Activated CD4-positive, alpha-beta T cell treated with anti-CD3 and anti-CD28 coated beads, Interleukin-2, amount 50 U/mL, for 16 hours (primary cell): ENCODE measurements at regions not wholly inside any gene's neighbourhood (a gene's known extent, or its start where the extent isn't known, plus 50 kb on each side); places are given as distances from the start of the nearest gene placed in this dataset.

Source experiments
- DNase-seq: peaks from one replicate; pipeline ENCODE4 v3.0.0-alpha.2; 2020

DNA sequence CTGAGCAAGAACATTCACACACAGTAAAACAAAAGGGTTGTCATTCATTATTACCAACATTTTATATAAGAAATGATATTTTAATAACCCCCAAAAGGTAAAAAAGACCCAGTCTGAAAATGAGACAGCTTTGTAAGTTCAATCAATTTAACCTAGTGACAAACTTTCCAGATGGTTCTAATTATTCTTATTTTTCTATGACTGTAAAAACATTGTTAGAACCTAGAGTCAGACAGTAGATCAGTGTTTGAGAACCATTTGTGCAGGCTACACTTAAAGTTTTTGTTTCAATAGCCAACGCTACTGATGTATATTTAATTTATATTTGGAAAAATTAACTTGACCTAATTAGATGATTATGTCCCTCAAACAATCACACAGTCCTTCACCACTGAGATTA is 708.4 kb upstream of the CBLB start:
- DNase-seq, result no peak

- no peak for DNase-seq
Measured at GRCh38 chr3:106578911-106579310, 710.1 kb upstream of the CBLB start.

DNA sequence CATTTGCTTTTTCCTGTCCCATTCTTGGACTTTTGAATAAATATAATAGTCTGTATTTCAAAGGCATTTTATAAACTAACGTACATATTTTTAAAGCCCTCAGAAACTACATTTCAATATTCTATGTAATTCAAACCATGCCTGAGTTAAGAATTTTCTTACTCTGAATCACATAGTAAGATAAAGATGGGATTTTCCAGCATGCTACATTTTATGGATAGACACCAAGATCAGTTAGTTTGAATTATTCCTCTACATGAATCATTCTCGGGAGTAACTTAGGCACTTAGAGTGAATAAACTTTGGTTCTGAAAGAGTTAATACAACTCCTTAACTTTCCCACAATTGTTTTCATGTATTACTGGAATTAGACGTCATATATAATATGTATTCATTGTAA is 713.3 kb upstream of the CBLB start:
- DNase-seq, result no peak

DNA sequence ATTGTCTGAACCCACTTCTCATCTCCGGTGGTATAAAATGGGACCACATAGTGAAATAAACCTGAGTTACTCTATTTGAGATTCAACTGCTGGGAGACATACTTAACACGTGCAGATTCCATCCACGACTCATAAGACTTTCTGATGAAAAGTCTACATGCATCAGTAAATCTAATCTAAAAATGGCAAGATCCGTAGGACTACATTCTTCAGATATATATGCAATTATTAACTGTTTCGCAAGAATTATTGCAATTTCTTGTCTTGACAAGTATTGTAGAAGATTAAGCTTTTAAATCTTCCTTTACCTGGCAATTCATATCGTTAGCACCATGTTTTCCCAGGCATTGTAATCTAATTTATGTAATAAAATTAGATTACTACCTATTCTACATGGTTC is 718.7 kb upstream of the CBLB start:
- DNase-seq, result no peak

DNA sequence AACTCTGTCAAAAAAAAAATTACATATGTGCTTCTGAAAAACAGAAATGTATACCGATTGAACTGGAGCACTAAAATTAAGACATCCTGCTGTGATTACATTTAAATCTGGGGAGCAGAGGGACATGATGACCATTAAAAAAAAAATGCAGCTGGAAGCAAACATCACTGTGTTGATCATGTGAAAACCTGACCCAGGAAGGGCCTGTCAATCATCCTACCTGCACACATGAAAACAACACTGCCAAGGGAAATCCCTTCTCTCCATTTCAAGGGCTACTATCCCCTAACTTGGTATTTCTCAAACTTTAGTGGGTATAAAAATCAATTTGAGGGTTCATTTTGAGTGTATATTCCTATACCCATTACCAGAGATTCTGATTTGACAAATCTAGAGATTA is 719.9 kb upstream of the CBLB start:
- DNase-seq, result no peak

DNA sequence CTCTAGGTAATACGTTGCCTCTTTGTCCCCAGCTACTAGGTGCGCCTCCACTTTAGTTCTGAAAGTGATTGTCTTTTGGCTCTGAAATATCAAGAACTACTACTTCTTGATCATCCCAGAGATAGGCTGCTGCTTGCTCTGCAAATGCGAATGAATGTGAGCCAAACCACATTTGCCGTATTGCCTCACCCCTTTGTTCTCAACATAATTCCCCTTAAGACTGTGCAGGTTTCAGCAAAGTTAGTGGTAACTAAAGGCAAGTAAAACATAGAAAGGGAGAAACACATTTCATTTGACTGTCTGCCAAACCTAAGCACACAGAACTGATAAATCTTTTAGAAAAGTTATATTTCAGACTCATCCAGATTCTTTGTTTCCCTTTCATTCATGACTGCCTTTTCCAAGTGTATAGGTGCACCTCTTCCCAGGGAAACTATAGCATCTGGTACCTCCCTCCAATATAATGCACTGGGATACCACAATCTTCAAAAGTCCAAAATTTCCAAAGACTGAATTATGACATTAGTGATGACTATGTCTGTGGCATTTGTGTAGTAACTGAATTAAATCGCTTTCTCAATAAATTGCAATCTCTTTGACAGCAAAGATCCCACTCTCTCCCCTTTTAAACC is 720.6 kb upstream of the CBLB start:
- peak; percentile 5 for DNase-seq

GRCh38 chr3:106590216-106590615 is 721.4 kb upstream of the CBLB start:
- DNase-seq, result no peak

DNA sequence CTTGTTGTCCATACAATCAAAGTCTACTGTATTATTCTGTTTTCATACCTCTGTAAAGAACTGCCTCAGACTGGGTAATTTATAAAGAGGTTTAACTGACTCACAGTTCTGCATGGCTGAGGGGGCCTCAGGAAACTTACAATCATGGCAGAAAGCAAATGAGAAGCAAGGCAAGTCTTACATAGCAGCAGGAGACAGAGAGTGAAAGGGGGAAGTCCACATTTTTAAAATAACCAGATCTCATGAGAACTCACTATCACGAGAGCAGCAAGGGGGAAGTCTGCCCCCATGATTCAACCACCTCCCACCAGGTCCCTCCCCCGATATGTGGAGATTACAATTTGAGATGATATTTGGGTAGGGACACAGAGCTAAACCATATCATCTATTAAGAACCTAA is 724.6 kb upstream of the CBLB start:
- no peak for DNase-seq

DNA sequence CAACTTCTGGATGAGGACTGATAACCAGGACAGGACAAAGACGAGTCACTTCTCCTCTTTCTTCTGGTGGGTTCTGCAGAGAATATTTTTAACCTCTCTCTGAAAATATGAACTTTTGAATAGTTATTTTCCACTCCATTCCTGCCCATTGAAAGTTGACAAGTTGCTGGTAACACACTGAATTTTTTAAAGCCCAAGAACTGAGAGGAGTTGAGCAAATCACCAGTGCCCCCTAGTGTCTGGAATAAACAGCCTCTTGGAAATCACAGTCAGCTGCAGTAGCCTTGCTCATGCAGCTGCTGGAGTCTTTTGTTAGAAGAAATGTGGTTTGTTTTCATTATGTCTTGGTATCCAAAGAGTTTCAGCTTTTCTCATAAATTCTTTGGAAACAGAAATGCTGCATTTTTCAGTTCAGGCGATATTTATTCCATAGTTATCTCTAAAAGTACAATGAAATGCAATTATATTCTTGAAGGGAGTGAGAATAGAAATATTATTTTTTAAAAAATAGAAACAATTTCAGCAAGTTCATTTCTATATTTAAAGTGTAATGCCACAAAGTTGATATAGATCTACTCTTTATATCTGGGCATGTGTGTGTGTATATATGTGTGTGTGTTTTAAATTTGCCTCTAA is 741.0 kb upstream of the CBLB start:
- DNase-seq, result peak; percentile 86

DNA sequence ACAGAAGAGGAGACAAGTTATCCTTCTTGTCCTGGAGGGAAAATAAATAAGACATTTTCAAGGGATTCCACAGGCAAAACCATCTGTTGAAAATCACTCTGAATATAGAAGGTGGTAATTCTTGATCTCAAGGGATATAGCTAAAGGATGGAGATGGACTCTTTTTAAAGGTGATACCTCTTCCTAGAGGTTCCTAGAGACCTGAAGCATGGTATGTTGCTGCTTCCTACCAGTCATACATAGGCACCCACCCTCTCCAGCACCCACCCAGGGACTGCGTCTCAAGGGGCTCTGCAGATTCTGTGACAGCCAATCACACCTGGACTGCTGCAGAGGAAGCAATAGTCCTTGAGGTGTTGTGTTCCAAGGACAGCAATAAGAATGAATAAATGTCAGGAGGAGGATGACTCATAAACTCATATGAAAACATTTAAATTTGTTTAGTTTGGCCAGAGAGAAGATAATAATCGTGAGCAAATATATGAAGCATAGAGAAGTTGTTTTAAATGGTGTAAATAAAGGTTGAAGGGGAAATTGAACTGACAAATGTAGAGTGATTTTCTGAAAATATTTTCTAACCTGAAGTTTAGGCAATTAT is 741.6 kb upstream of the CBLB start:
- DNase-seq, result no peak

- no peak for DNase-seq
Measured at GRCh38 chr3:106611116-106611515, 742.3 kb upstream of the CBLB start.

DNA sequence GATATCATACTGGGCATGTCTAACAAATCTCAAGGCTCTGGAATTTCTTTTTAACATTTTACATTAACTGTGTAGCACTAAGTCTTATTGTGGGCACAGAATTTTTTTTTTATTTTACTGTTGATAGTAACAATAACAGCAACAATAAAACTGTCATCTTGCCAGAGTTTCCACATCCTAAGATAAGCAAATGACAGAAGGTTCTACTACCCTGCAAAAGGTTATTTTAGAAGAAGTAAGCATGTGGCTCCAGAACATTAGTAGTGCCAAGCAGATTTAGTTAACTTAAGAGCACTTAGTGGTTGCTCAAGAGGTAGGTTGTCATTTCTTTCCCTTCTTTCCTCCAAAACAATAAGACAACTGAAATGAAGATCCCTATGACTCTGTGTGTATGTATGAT is 743.0 kb upstream of the CBLB start:
- no peak for DNase-seq

GRCh38 chr3:106616556-106616955 is 747.7 kb upstream of the CBLB start:
- DNase-seq, result no peak

DNA sequence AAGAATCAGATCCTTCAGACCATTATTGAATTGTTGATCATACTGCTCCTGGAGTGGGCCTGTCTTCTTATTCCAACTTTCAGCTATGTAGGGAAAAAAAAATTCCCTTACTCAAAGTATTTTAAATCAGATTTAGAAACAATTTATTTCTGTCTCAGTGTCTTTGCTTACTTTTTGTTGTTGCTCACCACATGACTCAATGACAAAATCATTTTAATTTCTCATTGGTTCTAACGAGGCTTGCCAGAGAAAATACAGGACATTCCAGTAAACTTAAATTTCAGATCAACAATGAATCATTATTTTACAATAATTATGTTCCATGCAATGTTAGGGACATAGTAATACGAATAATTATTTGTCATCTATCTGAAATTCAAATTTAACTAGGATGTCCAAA is 748.5 kb upstream of the CBLB start:
- DNase-seq, result no peak

GRCh38 chr3:106620646-106621045 is 751.8 kb upstream of the CBLB start:
- no peak for DNase-seq

- DNase-seq, result no peak
Measured at GRCh38 chr3:106624154-106624553, 753.1 kb upstream of the CCDC54 start.

GRCh38 chr3:106628407-106628806 is 748.8 kb upstream of the CCDC54 start:
- DNase-seq, result no peak

GRCh38 chr3:106629215-106629832 is 747.9 kb upstream of the CCDC54 start:
- no peak for DNase-seq

- no peak for DNase-seq
Measured at GRCh38 chr3:106631373-106632108, 745.7 kb upstream of the CCDC54 start.

- DNase-seq, result no peak
Measured at GRCh38 chr3:106635271-106635670, 742.0 kb upstream of the CCDC54 start.

GRCh38 chr3:106635826-106636225 is 741.4 kb upstream of the CCDC54 start:
- no peak for DNase-seq

- no peak for DNase-seq
Measured at GRCh38 chr3:106640353-106640752, 736.9 kb upstream of the CCDC54 start.

DNA sequence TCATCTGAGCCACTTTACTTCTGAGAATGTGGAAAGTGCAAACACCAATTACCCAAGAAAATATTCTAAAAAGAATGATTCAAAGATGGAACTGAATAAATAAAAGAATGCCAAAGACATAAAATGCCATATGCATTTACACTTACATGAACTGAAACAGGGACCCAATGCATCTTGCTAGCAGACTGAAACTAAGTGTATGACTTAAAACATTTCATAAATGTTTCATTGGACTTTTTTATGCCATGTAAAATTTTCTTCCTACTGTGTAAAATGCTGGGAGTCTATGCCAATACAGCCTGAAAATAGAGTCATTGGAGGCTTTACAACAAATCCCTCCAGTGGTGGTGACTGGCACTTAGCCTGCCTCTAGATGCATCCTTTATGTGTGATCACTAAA is 735.1 kb upstream of the CCDC54 start:
- no peak for DNase-seq
